ENCODE measurements at regions not wholly inside any gene's neighbourhood (a gene's known extent, or its start where the extent isn't known, plus 50 kb on each side); places are given as distances from the start of the nearest gene placed in this dataset.
A peak's percentile ranks its signal among the peaks of the same experiment; 100 is the strongest.

DNA sequence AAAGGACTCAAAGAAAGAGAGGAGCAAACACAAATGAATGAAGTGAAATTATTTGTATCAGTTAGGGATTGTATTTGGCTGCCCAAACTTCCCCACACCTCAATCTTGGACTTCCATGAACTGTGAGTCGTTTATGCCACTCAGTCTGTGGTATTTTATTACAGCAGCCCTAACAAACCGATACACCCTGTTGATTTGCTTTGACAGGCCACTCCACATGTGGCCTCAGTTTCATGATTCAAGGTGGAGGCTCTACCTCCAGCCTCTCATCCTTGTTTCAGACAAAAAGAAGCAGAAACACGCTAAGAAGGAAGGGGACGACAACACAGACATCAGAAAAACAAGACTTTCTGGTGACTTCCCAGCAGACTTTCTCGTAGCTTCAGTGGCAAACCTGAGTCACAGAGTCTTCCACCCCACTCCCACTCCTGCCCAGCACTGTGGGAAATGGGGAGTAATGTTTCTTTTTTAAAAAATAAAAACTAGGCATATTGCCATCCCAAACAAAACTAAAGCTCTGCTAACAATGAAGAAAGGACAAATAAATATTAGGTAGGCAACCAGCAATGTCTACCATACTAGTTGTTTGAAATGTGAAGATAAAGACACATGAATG, 52.2 kb upstream of the ABCA1 start:
- DNase-seq: no peak
- no peak for ATAC-seq
- Mint-ChIP-seq H3K27ac (no peak overlapping the region), H3K27me3 (peaks cover 0 to 2% (median 0%) of the 10 kb centered on the region in 5 donors), H3K9me3 (no peaks in the 10 kb centered on the region), H3K4me1 (peaks cover 8 to 25% (median 18%) of the 10 kb centered on the region in 4 donors), H3K4me3 (no peak overlapping the region), H3K36me3 (no peaks in the 10 kb centered on the region)
- POLR2A ChIA-PET: no interaction called here

DNA sequence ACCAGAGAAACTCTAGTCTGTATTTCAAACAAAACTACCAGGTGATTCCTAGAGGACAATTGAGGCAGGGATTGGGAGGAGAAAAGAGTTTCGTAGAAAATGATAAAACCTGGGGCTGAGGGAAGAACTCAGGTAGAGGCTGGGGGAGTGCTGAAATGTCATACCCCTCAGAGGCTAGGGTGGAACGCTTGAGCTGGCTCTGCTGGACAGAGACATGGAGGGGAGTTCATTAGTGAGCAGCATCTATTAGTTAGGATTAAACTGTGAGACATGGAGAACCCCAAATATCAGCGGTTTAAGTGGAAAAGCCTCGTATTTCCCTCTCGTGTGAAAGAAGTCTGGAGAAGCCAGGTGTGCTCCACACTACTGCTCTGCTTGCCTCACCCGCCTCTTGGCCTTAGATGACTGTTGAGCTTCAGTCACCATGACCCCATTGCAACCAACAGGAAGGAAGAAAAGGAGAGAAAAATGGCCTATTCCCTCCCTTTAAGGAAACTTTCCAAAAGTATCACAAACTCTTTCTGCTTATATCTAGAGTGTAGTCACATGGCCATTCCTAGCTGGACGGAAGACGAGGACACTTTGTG, 53.7 kb upstream of the ABCA1 start:
- Mint-ChIP-seq H3K4me3 (no peak overlapping the region), H3K27me3 (peaks cover 0 to 6% (median 0%) of the 10 kb centered on the region in 5 donors), H3K27ac (no peak overlapping the region), H3K9me3 (no peaks in the 10 kb centered on the region), H3K4me1 (peaks cover 11 to 32% (median 27%) of the 10 kb centered on the region in 4 donors), H3K36me3 (no peaks in the 10 kb centered on the region)
- ATAC-seq: no peak
- POLR2A ChIA-PET: no interaction called here
- DNase-seq: no peak

DNA sequence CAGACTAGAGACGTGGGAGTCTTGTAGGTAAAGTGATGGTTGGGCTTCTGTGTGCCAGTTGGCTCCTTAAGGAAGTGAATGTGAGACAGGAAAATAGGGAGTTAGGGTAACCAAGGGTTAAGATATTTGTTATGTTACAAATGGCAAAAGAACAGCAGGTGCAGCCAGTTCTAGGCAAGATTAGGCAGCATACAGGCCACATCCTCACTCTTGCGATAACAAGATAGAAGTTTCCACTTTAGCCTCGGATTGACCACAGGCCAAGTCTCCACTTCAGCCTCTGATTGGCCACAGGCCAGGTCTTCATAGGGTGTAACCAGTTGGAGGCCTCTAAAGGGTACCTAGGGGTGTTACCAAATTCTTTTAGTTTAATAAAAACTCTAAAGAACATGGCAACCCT, 54.6 kb upstream of the ABCA1 start:
- Mint-ChIP-seq H3K4me1 (peaks cover 11 to 32% (median 27%) of the 10 kb centered on the region in 4 donors), H3K36me3 (no peaks in the 10 kb centered on the region), H3K9me3 (no peaks in the 10 kb centered on the region), H3K4me3 (no peak overlapping the region), H3K27ac (no peak overlapping the region), H3K27me3 (peaks cover 0 to 10% (median 0%) of the 10 kb centered on the region in 5 donors)
- DNase-seq (no peak), ATAC-seq (no peak)
- POLR2A ChIA-PET: no interaction called here

DNA sequence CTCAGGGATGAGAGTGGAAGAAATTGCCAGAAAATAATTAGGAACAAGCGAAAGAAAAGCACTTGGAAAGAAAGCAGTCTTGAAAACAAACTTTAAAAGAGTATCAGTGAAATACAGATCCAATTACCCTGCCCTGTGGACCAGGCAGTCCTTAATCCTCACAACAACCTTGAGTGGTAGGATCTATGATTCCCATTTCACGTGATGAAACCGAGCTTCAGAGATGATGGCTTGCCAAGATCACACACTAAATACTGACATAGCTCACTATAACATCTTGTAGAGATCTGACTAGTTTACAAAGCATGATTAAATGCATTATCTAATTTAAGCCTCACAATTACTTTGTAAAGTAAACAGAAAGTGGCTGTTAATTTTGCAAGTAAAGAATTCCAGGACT, 55.5 kb upstream of the ABCA1 start:
- H3K36me3 Mint-ChIP-seq: no peaks in the 10 kb centered on the region
- H3K4me1 Mint-ChIP-seq: peaks cover 11 to 32% (median 27%) of the 10 kb centered on the region in 4 donors
- peaks cover 0 to 12% (median 2%) of the 10 kb centered on the region in 5 donors for H3K27me3 Mint-ChIP-seq
- ATAC-seq: no peak
- POLR2A ChIA-PET: no interaction called here
- no peak overlapping the region for H3K4me3 Mint-ChIP-seq
- no peak overlapping the region for H3K27ac Mint-ChIP-seq
- no peaks in the 10 kb centered on the region for H3K9me3 Mint-ChIP-seq
- DNase-seq: no peak

DNA sequence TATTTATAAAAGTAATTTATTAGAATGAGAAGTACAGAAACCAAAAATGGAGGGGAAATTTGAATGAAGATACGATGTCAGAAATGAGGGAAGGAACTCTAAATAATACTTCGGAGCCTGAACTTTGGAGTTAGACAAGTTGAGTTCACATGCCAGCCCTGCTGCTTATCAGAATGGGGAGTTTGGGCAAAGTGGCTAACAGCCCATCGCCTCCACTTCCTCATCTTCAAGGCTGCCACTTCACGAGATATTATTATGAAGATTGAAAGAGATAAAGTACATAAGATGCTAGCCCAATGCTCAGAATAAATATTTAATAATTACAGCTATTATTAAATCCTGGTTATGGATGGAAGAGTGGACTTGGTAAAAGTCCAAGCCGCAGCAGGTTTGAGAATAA, 56.2 kb upstream of the ABCA1 start:
- Mint-ChIP-seq H3K4me1 (peaks cover 11 to 32% (median 29%) of the 10 kb centered on the region in 4 donors), H3K27ac (no peak overlapping the region), H3K9me3 (no peaks in the 10 kb centered on the region), H3K36me3 (no peaks in the 10 kb centered on the region), H3K4me3 (peak overlapping the region in 1 of 10 donors; percentile 25), H3K27me3 (peaks cover 0 to 15% (median 4%) of the 10 kb centered on the region in 5 donors)
- ATAC-seq (no peak), DNase-seq (no peak)
- POLR2A ChIA-PET: no interaction called here

DNA sequence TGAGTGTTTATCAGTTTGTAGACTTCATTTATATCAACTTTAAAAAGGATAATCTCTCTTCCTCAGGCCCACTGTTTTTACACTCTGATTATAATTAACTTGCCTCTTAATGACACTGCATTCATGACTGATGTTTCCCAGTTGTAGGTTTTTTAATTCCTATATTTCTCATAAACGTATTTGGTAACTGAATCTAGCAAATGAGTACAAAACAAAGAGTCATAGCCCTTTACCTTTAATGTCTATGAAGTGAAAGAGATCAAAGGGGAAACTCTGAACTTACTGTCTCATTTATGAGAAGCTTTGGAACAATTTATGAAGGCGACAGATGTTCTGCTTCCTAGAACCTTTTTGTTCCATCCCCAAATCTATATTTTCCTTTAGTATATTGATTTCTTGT, 56.6 kb upstream of the ABCA1 start:
- peak overlapping the region in 2 of 10 donors; percentile 25 to 54 for H3K4me3 Mint-ChIP-seq
- no peak overlapping the region for H3K27ac Mint-ChIP-seq
- H3K36me3 Mint-ChIP-seq: no peaks in the 10 kb centered on the region
- H3K9me3 Mint-ChIP-seq: no peaks in the 10 kb centered on the region
- H3K4me1 Mint-ChIP-seq: peaks cover 11 to 33% (median 29%) of the 10 kb centered on the region in 4 donors
- POLR2A ChIA-PET: no interaction called here
- peak in 1 of 2 donors; percentile 59 for ATAC-seq
- peaks cover 0 to 15% (median 4%) of the 10 kb centered on the region in 5 donors for H3K27me3 Mint-ChIP-seq
- DNase-seq: peak in 1 of 10 donors; percentile 7

DNA sequence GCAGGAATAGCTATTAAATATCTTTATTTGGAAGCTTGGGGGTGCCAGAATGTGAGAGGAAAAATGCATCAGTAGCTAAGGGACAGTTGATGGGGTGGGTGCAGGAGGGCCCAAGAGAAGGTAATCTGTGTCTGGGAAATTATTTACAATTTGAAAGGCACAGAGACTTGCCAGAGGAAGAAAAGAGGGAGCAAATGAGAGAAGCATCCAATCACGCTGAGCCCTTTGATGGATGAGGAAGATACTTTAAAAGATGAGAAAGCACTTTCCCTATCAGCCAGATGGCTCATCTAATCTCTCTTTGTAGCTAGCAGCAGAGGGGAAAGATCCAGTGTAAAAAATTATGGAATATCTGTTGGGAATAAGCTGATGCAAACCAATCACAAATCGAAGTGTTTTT, 57.0 kb upstream of the ABCA1 start:
- POLR2A ChIA-PET: no interaction called here
- Mint-ChIP-seq H3K36me3 (no peaks in the 10 kb centered on the region), H3K27me3 (peaks cover 0 to 15% (median 4%) of the 10 kb centered on the region in 5 donors), H3K4me1 (peaks cover 11 to 37% (median 29%) of the 10 kb centered on the region in 4 donors), H3K27ac (peak overlapping the region in 1 of 10 donors; percentile 49), H3K4me3 (peak overlapping the region in 2 of 10 donors; percentile 11 to 25), H3K9me3 (no peaks in the 10 kb centered on the region)
- DNase-seq: no peak
- no peak for ATAC-seq

DNA sequence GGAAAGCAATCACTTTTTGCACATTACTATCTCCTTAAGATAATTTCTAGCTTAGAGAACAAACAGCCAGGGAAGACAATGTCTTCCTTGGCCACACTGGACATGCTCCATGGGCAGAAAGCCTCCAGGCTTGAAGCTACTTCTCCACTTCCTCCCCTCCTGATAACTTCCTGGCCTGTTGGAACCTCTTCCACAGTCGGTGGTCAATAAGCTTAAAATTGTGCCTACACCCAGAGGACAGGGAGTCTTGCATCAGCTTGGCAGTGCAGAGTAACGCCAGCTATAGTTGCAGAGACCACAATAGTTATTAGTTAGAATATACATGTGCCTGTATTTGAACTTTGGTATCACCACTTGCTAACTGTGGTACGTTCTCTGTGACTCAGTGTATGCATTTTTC, 58.1 kb upstream of the ABCA1 start:
- Mint-ChIP-seq H3K4me3 (no peak overlapping the region), H3K27ac (no peak overlapping the region), H3K27me3 (peaks cover 0 to 15% (median 4%) of the 10 kb centered on the region in 5 donors), H3K36me3 (no peaks in the 10 kb centered on the region), H3K4me1 (peaks cover 15 to 48% (median 37%) of the 10 kb centered on the region in 4 donors), H3K9me3 (no peaks in the 10 kb centered on the region)
- DNase-seq: no peak
- no peak for ATAC-seq
- POLR2A ChIA-PET: no interaction called here

DNA sequence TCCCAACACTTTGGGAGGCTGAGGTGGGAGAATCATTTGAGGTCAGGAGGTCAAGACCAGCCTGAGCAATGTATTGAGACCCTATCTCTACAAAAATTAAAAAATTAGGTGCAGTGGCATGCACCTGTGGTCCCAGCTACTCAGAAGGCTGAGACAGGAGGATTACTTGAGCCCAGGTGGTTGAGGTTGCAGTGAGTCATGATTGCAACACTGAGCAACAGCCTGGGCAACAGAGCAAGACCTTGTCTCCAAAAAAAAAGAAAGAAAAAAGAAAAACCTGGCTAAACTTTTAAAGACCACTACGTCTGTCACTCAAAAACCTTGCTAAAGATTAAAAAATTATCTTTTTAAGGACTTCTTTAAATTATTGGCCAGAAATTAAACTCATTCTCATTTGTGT, 59.8 kb upstream of the ABCA1 start:
- Mint-ChIP-seq H3K27me3 (peaks cover 0 to 15% (median 4%) of the 10 kb centered on the region in 5 donors), H3K4me1 (peaks cover 19 to 60% (median 53%) of the 10 kb centered on the region in 4 donors), H3K36me3 (no peaks in the 10 kb centered on the region), H3K27ac (no peak overlapping the region), H3K9me3 (no peaks in the 10 kb centered on the region), H3K4me3 (no peak overlapping the region)
- ATAC-seq (no peak), DNase-seq (no peak)
- POLR2A ChIA-PET: no interaction called here

DNA sequence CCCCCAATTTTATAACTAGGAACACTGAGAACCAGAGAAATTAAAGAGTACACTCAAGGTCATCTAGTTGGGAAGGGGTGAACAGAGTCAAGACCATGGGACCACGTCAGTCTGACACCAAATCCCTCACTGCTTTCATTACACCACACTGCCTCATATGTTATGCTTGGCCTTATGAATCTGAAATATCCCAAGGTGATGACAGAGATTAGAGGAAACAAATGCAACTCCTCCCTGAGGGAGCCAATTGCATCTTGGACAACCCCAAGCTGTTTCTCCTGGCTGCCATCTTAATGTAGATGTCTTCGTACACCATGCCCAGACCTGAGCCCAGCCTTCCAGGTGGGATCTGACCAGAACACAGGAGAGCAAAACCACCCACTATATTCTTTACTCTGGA, 60.6 kb upstream of the ABCA1 start:
- POLR2A ChIA-PET: no interaction called here
- Mint-ChIP-seq H3K4me3 (no peak overlapping the region), H3K27me3 (peaks cover 0 to 15% (median 4%) of the 10 kb centered on the region in 5 donors), H3K9me3 (no peaks in the 10 kb centered on the region), H3K36me3 (no peaks in the 10 kb centered on the region), H3K4me1 (peaks cover 27 to 62% (median 56%) of the 10 kb centered on the region in 4 donors), H3K27ac (no peak overlapping the region)
- no peak for DNase-seq
- ATAC-seq: no peak

DNA sequence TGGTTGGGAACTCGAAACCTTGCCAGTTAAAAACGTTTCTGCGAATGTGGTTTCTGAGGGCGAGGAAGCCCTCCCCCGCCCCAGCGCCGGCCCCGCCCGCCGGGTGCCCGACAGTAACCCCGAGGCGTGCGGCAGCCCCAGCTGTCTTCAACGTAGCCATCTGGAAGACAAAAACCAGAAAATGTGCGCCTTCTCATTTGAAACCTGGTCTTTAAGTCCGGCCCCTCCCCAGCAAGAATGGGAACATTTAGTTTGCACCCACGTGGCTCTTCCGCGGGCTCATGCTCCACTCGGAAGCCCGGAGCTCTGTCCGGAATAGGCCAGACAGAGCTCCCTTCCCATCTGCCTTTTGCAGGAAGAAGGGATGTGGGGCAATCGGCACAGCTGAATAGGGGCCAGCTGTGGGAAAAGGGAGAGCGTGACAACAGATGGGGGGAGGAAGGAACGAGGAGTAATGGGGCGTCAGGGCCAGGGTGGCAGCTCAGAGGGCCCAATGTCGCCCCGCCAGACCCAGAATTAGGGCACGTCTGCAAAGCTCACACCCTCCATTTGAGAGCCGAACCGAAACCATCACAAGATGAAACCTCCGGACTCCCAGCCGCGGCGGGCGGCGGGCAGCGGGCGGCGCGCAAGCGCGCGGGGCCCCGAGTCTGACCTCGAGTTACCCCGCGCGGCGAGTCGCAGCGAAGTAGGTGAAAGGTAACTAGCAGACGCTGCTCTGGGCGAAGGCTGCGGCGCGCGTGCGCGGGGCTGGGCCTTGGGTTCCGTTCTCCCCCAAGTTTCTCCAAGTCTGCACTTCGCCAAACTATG, 63.4 kb upstream of the ABCA1 start:
- peak; percentile 82 to 85 for ATAC-seq
- no peaks in the 10 kb centered on the region for H3K36me3 Mint-ChIP-seq
- H3K27me3 Mint-ChIP-seq: peaks cover 0 to 11% (median 4%) of the 10 kb centered on the region in 5 donors
- H3K9me3 Mint-ChIP-seq: no peaks in the 10 kb centered on the region
- H3K4me3 Mint-ChIP-seq: peak overlapping the region; percentile 86 to 96 (median 90)
- DNase-seq: peak; percentile 69 to 88 (median 83)
- H3K4me1 Mint-ChIP-seq: peaks cover 22 to 46% (median 41%) of the 10 kb centered on the region in 4 donors
- H3K27ac Mint-ChIP-seq: peak overlapping the region; percentile 53 to 98 (median 94)
- POLR2A ChIA-PET: interaction anchor here (0.6 to 2.2 kb wide), 3 partner anchors 64 to 414 kb away, joined by 4 to 6 read pairs (median 4); partner anchors contain the start of gene SLC44A1

DNA sequence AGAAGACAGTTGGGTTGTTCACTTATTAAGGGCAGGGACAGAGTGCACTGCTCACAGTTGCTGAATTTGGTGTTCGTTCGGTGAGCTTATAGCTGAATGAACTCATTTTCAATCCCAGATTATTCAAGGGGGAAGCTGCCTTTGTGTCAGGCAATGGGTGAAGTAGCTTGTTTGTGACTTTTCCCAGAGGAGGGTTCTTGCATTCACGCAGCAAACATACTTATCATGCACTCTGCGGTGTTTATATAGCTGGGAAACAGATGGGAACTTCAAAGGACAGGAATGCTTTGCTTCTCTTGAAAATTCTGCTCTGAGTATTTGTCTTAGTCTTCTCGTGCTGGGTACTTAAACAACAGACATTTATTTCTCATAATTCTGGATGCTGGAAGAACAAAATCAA, 64.7 kb upstream of the ABCA1 start:
- peak overlapping the region in 8 of 10 donors; percentile 11 to 98 (median 74) for H3K27ac Mint-ChIP-seq
- ATAC-seq (no peak), DNase-seq (peak in 1 of 10 donors; percentile 4)
- POLR2A ChIA-PET: interaction anchor here (1.7 kb wide), 1 partner anchor 252 kb away, joined by 6 read pairs; the partner anchor contains the start of gene SLC44A1
- H3K4me1 Mint-ChIP-seq: peaks cover 22 to 46% (median 41%) of the 10 kb centered on the region in 4 donors
- H3K27me3 Mint-ChIP-seq: peaks cover 0 to 5% (median 2%) of the 10 kb centered on the region in 5 donors
- peak overlapping the region; percentile 31 to 96 (median 88) for H3K4me3 Mint-ChIP-seq
- no peaks in the 10 kb centered on the region for H3K9me3 Mint-ChIP-seq
- no peaks in the 10 kb centered on the region for H3K36me3 Mint-ChIP-seq
